Neural progenitor cell (in vitro differentiated cells): ENCODE measurements at regions not wholly inside any gene's neighbourhood (a gene's known extent, or its start where the extent isn't known, plus 50 kb on each side); places are given as distances from the start of the nearest gene placed in this dataset.

Experiments
- EZH2 ChIP-seq: fragments of 200-600 bp; sonication (generic); IDR thresholded peaks from 2 replicates; pipeline ENCODE4 v1.6.1; 2017; ENCODE audit warnings: antibody characterized with exemption, mild to moderate bottlenecking, moderate library complexity
- TF ChIP-seq, protein P1 (sequence below): fragments of 200-600 bp; sonication (generic); IDR thresholded peaks from 2 replicates; pipeline ENCODE4 v1.5.1; 2017; ENCODE audit warnings: antibody characterized with exemption, mild to moderate bottlenecking

DNA sequence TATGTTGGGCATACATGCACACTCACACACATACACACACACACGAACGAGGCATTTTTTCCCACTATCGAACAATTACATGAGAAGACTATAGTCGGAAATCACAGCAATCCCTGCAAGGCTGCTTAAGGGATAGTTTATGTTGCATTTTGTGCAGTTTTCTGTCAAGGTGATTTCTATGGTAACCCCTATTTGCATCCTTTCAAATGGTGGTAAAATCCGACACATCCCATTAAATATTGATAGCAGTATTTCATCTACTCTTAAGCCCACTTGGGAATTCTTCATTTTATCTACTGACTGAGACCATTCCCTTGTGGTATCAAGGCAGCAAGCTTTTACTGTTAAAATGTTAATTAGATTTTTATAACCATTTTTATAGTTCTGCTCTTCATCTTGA lies 457.8 kb downstream of the HACE1 start:
- TF ChIP-seq EZH2 = no peak
- TF ChIP-seq, protein P1, sequence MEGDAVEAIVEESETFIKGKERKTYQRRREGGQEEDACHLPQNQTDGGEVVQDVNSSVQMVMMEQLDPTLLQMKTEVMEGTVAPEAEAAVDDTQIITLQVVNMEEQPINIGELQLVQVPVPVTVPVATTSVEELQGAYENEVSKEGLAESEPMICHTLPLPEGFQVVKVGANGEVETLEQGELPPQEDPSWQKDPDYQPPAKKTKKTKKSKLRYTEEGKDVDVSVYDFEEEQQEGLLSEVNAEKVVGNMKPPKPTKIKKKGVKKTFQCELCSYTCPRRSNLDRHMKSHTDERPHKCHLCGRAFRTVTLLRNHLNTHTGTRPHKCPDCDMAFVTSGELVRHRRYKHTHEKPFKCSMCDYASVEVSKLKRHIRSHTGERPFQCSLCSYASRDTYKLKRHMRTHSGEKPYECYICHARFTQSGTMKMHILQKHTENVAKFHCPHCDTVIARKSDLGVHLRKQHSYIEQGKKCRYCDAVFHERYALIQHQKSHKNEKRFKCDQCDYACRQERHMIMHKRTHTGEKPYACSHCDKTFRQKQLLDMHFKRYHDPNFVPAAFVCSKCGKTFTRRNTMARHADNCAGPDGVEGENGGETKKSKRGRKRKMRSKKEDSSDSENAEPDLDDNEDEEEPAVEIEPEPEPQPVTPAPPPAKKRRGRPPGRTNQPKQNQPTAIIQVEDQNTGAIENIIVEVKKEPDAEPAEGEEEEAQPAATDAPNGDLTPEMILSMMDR = no peak
